BE2C (cell line): ENCODE measurements at regions not wholly inside any gene's neighbourhood (a gene's known extent, or its start where the extent isn't known, plus 50 kb on each side); places are given as distances from the start of the nearest gene placed in this dataset.

Experiments
- DNase-seq: peaks from one replicate; pipeline ENCODE4 v3.0.0-alpha.2; 2020
- H3K27me3 ChIP-seq: fragments of 250-450 bp; sonication (Bioruptor Pico); 2 replicates; pipeline ENCODE4 v1.5.1; 2020; ENCODE audit warnings: mild to moderate bottlenecking
- H3K36me3 ChIP-seq: fragments of 250-450 bp; sonication (Bioruptor Pico); 2 replicates; pipeline ENCODE4 v1.5.1; 2020; ENCODE audit warnings: mild to moderate bottlenecking
- H3K4me1 ChIP-seq: fragments of 250-450 bp; sonication (Bioruptor Pico); 2 replicates; pipeline ENCODE4 v1.5.1; 2020
- H3K4me3 ChIP-seq: 2 replicates; pipeline ENCODE4 v1.5.1; 2011; ENCODE audit warnings: low read depth, low read length
- H3K9me3 ChIP-seq: fragments of 250-450 bp; sonication (Bioruptor Pico); 2 replicates; pipeline ENCODE4 v1.5.1; 2020
- CTCF ChIP-seq: IDR thresholded peaks from 2 replicates; pipeline ENCODE4 v1.5.1; 2012; ENCODE audit warnings: mild to moderate bottlenecking, low read depth, low read length

DNA sequence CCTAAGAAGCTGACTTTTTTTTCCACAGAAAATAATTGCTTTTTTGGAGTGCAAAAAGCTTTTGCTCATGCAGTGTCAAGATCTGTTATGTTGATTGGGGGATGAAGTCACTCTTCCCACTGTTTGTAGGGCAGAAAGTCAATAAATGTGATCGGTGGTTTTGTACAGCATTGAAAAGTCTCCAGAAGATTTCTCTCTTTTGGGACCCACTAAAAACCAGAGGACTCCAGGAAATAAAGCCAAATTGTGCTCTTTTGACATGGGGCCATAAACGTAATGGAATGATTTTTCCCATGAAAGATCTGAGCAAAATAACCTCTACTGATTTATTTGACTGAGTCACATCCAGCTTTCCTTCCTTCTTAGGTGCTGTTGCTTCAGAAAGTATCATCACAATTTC, 122.5 kb downstream of the SNAPC1 start:
- no peak for TF ChIP-seq CTCF
- Histone ChIP-seq H3K27me3 (peaks cover 1% of the 10 kb centered on the region; the same call in 1 of the 2 replicates), H3K4me1 (no peaks in the 10 kb centered on the region), H3K4me3 (no peak overlapping the region), H3K36me3 (no peaks in the 10 kb centered on the region), H3K9me3 (no peaks in the 10 kb centered on the region)
- no peak for DNase-seq

DNA sequence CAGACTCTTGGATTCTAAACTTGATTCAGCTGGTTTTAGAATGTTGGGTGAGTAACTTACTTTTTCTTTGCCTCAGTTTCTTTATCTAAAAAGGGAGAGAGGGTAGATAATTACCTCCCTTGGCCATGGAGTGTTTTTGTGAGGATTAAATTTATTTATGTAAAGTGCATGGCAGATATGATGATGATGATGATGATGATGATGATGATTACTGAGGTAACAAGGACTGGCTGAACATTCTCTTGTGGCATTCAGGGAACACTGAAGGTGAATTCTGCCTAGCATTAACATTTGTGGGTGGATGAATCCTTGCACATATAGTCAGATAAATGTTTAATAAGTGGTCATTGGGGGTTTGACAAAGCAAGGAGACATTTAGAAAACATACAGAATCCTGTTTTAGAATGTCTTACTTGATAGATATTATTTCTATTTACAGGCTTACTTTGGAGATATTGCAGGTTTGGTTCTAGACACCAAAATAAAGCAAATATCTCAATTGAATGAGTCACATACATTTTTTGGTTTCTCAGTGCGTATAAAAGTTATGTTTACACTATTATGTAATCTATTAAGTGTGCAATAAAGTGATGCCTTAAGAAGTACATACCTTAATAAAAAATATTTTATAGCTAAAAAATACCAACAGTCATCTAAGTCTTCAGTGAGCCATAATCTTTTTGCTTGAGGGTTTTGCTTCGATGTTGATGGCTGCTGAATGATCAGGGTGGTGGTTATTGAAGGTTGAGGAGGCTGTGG, 123.2 kb downstream of the SNAPC1 start:
- H3K4me3 ChIP-seq = no peak overlapping the region
- no peaks in the 10 kb centered on the region for H3K4me1 ChIP-seq

GRCh38 chr14:61887628-61888027, 125.4 kb downstream of the SNAPC1 start:
- H3K4me3 ChIP-seq = no peak overlapping the region
- H3K36me3 ChIP-seq = no peaks in the 10 kb centered on the region
- H3K9me3 ChIP-seq = no peaks in the 10 kb centered on the region
- DNase-seq = no peak
- H3K27me3 ChIP-seq = no peaks in the 10 kb centered on the region; the same call in none of the 2 replicates
- H3K4me1 ChIP-seq = no peaks in the 10 kb centered on the region
- no peak for TF ChIP-seq CTCF

More for the DNA sequence above, 123.2 kb downstream of the SNAPC1 start:
- Histone ChIP-seq H3K27me3 (no peaks in the 10 kb centered on the region), H3K9me3 (no peaks in the 10 kb centered on the region), H3K36me3 (no peaks in the 10 kb centered on the region)
- no peak for TF ChIP-seq CTCF
- DNase-seq = no peak

GRCh38 chr14:61889914-61890351, 127.7 kb downstream of the SNAPC1 start:
- H3K9me3 ChIP-seq = no peaks in the 10 kb centered on the region
- no peak overlapping the region for H3K4me3 ChIP-seq
- no peaks in the 10 kb centered on the region; the same call in none of the 2 replicates for H3K27me3 ChIP-seq
- TF ChIP-seq CTCF = no peak
- no peaks in the 10 kb centered on the region for H3K36me3 ChIP-seq
- no peak for DNase-seq
- no peaks in the 10 kb centered on the region for H3K4me1 ChIP-seq

DNA sequence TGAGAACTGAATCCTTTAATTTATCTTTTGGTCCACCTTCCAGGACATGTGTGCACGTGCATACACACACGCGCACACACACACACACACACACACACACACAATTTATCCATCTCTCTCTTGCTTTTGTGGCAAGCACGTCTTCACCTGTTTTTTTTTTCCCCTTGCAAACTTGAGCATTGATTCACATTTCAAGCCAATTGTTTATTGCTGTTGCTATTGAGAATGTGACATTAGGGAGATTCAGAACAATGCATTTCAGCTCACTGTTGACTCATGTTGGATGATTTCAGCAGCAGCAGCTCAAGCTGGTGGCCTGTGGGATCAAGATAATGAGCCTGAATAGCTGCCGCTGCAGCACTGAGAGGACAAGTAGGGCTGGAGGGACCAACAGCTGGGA, 128.9 kb downstream of the SNAPC1 start:
- no peaks in the 10 kb centered on the region; the same call in none of the 2 replicates for H3K27me3 ChIP-seq
- DNase-seq = no peak
- H3K9me3 ChIP-seq = no peaks in the 10 kb centered on the region
- TF ChIP-seq CTCF = no peak
- no peaks in the 10 kb centered on the region for H3K4me1 ChIP-seq
- H3K36me3 ChIP-seq = no peaks in the 10 kb centered on the region
- H3K4me3 ChIP-seq = no peak overlapping the region

DNA sequence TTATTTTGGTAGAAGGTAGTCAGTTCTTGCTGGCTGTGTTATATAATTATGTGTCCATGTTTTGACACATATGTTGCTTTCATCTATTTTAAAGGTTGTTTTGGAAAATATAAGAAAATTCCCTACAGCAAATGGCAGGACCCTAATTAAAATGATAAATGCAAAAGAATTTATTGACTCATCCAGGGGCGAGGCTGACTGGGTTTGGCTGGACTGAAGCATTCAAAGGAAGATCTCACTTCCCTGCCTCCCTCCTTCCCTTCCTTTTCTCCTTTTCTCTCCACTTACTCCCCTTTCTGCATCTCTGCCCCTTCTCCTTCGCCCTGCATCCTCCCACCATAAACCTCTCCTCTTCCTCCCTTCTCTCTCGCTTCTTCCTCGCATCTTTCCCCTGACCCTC, 129.6 kb downstream of the SNAPC1 start:
- Histone ChIP-seq H3K4me3 (no peak overlapping the region), H3K27me3 (no peaks in the 10 kb centered on the region; the same call in none of the 2 replicates), H3K4me1 (no peaks in the 10 kb centered on the region), H3K36me3 (no peaks in the 10 kb centered on the region), H3K9me3 (no peaks in the 10 kb centered on the region)
- TF ChIP-seq CTCF = no peak
- DNase-seq = no peak
